ENCODE measurements at regions not wholly inside any gene's neighbourhood (a gene's known extent, or its start where the extent isn't known, plus 50 kb on each side); places are given as distances from the start of the nearest gene placed in this dataset.

- no peaks in the 10 kb centered on the region for H3K4me1 ChIP-seq (ENCODE audit: control insufficient read depth, insufficient read depth, low read length)
- no peaks in the 10 kb centered on the region for H3K27me3 Mint-ChIP-seq (ENCODE audit: insufficient read depth)
- H3K27me3 ChIP-seq (ENCODE audit: control insufficient read depth, insufficient read depth, low read length, poor library complexity, severe bottlenecking): no peaks in the 10 kb centered on the region
- 92 to 96% methylated on average over 4 to 6 of the region's 6 CpGs for WGBS, 2 experiments (ENCODE audit: insufficient coverage in 1 of 2, insufficient read length in 1 of 2)
- H3K36me3 ChIP-seq (ENCODE audit: control insufficient read depth, insufficient read depth, low read length): no peaks in the 10 kb centered on the region
- H3K27ac ChIP-seq (ENCODE audit: low read depth, low read length): no peak overlapping the region
- no peak overlapping the region for H3K27ac Mint-ChIP-seq
- H3K36me3 Mint-ChIP-seq (ENCODE audit: low read depth): peaks cover 2% of the 10 kb centered on the region
- no peaks in the 10 kb centered on the region for H3K9me3 Mint-ChIP-seq
- no peak overlapping the region for H3K4me3 Mint-ChIP-seq
- H3K9ac ChIP-seq (ENCODE audit: extremely low read depth, low read length, poor library complexity, severe bottlenecking): no peak overlapping the region
- DNase-seq: no peak
- H3K4me3 ChIP-seq (ENCODE audit: low read length): no peak overlapping the region
- H3K4me1 Mint-ChIP-seq: no peaks in the 10 kb centered on the region
- H3K9me3 ChIP-seq (ENCODE audit: control insufficient read depth, low read length): no peaks in the 10 kb centered on the region
- TF ChIP-seq CTCF (conservative IDR thresholded peaks at IDR 0.05): no peak
These were observed 347.8 kb upstream of the GULP1 start for GRCh38 chr2:187943772-187944369.

- Mint-ChIP-seq H3K9me3 (peaks cover 37% of the 10 kb centered on the region), H3K4me3 (no peak overlapping the region), H3K27ac (no peak overlapping the region), H3K4me1 (no peaks in the 10 kb centered on the region), H3K27me3 (ENCODE audit: insufficient read depth) (no peaks in the 10 kb centered on the region), H3K36me3 (ENCODE audit: low read depth) (peaks cover 27% of the 10 kb centered on the region)
- WGBS, 2 experiments (ENCODE audit: insufficient coverage in 1 of 2, insufficient read length in 1 of 2): 91% methylated on average over 3 of the region's 3 CpGs
- no peak for TF ChIP-seq CTCF (conservative IDR thresholded peaks at IDR 0.05)
- Histone ChIP-seq H3K27me3 (ENCODE audit: control insufficient read depth, insufficient read depth, low read length, poor library complexity, severe bottlenecking) (no peaks in the 10 kb centered on the region), H3K4me1 (ENCODE audit: control insufficient read depth, insufficient read depth, low read length) (no peaks in the 10 kb centered on the region), H3K4me3 (ENCODE audit: low read length) (no peak overlapping the region), H3K9ac (ENCODE audit: extremely low read depth, low read length, poor library complexity, severe bottlenecking) (no peak overlapping the region), H3K27ac (ENCODE audit: low read depth, low read length) (no peak overlapping the region), H3K9me3 (ENCODE audit: control insufficient read depth, low read length) (peaks cover 18% of the 10 kb centered on the region), H3K36me3 (ENCODE audit: control insufficient read depth, insufficient read depth, low read length) (no peaks in the 10 kb centered on the region)
- no peak for DNase-seq
These were observed 341.8 kb upstream of the GULP1 start for GRCh38 chr2:187949859-187950258.

- no peak for DNase-seq
- Histone ChIP-seq H3K9me3 (ENCODE audit: control insufficient read depth, low read length) (peaks cover 24% of the 10 kb centered on the region), H3K36me3 (ENCODE audit: control insufficient read depth, insufficient read depth, low read length) (no peaks in the 10 kb centered on the region), H3K4me3 (ENCODE audit: low read length) (no peak overlapping the region), H3K27me3 (ENCODE audit: control insufficient read depth, insufficient read depth, low read length, poor library complexity, severe bottlenecking) (no peaks in the 10 kb centered on the region), H3K9ac (ENCODE audit: extremely low read depth, low read length, poor library complexity, severe bottlenecking) (no peak overlapping the region), H3K4me1 (ENCODE audit: control insufficient read depth, insufficient read depth, low read length) (no peaks in the 10 kb centered on the region), H3K27ac (ENCODE audit: low read depth, low read length) (no peak overlapping the region)
- peaks cover 45% of the 10 kb centered on the region for H3K9me3 Mint-ChIP-seq
- H3K4me1 Mint-ChIP-seq: no peaks in the 10 kb centered on the region
- peaks cover 35% of the 10 kb centered on the region for H3K36me3 Mint-ChIP-seq (ENCODE audit: low read depth)
- 96% methylated on average over 32 of the region's 32 CpGs; no CpG with 5 or more reads in 1 of the 2 experiments for WGBS, 2 experiments (ENCODE audit: insufficient coverage in 1 of 2, insufficient read length in 1 of 2)
- H3K27ac Mint-ChIP-seq: no peak overlapping the region
- H3K4me3 Mint-ChIP-seq: no peak overlapping the region
- H3K27me3 Mint-ChIP-seq (ENCODE audit: insufficient read depth): no peaks in the 10 kb centered on the region
- no peak for TF ChIP-seq CTCF (conservative IDR thresholded peaks at IDR 0.05)
These were observed 340.0 kb upstream of the GULP1 start for GRCh38 chr2:187951470-187952218.

Measured in endodermal cell (in vitro differentiated cells).